ENCODE measurements at regions not wholly inside any gene's neighbourhood (a gene's known extent, or its start where the extent isn't known, plus 50 kb on each side); places are given as distances from the start of the nearest gene placed in this dataset.
"Not testable (repeated sequence)": the region's sequence is repeated elsewhere in the genome, so short reads cannot be mapped to it uniquely, and the experiment has no call there.

DNA sequence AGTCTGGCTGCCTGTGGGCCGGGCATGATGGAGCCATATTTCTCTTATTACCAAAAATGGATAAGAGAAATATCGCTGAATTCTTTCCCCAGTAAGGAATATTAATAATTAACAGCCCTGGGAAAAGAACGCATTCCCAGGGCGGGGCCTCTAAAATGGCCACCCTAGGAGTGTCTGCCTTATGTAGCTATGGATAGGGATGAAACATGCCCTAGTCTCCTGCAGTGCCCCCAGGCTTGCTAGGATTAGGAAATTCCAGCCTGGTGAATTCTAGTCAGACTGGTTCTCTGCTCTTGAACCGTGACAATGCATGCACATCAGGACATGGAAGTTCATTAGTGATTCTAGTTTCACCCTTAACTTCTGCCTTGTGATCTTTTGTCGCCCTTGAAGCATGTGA is 64.0 kb upstream of the SAMSN1 start:
- H3K9ac ChIP-seq (ENCODE audit: low read depth in 1 of 3, low read length in 3 of 3); H3K27me3 ChIP-seq (ENCODE audit: control insufficient read depth in 3 of 3, insufficient read depth in 3 of 3, low read length in 3 of 3); H3K36me3 ChIP-seq (ENCODE audit: control insufficient read depth in 3 of 3, insufficient read depth in 3 of 3, low read length in 3 of 3); H3K9me3 ChIP-seq (ENCODE audit: control insufficient read depth in 3 of 3, low read length in 3 of 3); H3K4me1 ChIP-seq (ENCODE audit: control insufficient read depth in 3 of 3, insufficient read depth in 3 of 3, low read length in 3 of 3); H3K27ac ChIP-seq (ENCODE audit: low read depth, low read length); H3K4me3 ChIP-seq (ENCODE audit: low read length in 3 of 3): not testable (repeated sequence)

DNA sequence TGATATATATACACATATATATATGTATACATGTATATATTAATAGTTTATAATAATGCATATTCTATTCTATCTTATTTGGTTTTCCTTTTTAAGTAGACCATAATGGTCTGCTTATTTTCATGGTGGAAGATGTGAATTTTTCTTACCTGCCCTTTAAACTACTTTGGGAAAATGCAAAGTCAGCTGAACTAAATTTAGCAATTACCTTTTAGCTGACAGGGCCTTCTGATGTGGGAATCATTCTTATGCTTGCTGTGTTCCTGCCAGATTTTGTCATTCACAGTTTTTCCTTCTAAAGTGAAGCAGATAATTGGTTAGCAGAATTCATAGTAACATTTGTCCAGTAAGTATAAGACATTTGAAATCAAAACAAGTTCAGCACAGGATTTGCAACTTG is 63.2 kb upstream of the SAMSN1 start:
- no peaks in the 10 kb centered on the region for H3K27me3 ChIP-seq (ENCODE audit: control insufficient read depth in 3 of 3, insufficient read depth in 3 of 3, low read length in 3 of 3)
- H3K27ac ChIP-seq (ENCODE audit: low read depth, low read length), result no peak overlapping the region
- H3K9me3 ChIP-seq (ENCODE audit: control insufficient read depth in 3 of 3, low read length in 3 of 3), result no peaks in the 10 kb centered on the region
- no peaks in the 10 kb centered on the region for H3K4me1 ChIP-seq (ENCODE audit: control insufficient read depth in 3 of 3, insufficient read depth in 3 of 3, low read length in 3 of 3)
- no peaks in the 10 kb centered on the region for H3K36me3 ChIP-seq (ENCODE audit: control insufficient read depth in 3 of 3, insufficient read depth in 3 of 3, low read length in 3 of 3)
- H3K4me3 ChIP-seq (ENCODE audit: low read length in 3 of 3), result no peak overlapping the region
- no peak overlapping the region for H3K9ac ChIP-seq (ENCODE audit: low read depth in 1 of 3, low read length in 3 of 3)

DNA sequence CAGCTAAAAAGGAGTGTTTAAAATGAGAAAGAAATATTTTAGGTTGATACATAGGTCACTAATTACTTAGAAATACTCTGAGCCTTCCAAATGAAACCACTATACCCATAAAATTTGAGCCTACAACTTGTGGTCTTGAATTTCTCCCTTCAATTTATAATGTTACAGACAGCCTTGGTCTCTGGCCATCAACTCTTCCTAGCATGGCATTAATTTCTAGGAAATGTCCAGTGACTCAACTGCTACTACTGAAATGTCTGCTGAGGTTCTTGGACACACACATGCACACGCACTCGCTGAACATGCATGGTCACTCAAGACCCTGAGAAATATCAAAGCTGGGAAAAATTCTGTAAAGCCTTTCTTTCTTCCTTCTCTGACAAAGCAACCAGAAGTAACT is 61.1 kb upstream of the SAMSN1 start:
- Histone ChIP-seq H3K9me3 (ENCODE audit: control insufficient read depth in 3 of 3, low read length in 3 of 3) (no peaks in the 10 kb centered on the region), H3K9ac (ENCODE audit: low read depth in 1 of 3, low read length in 3 of 3) (no peak overlapping the region), H3K27me3 (ENCODE audit: control insufficient read depth in 3 of 3, insufficient read depth in 3 of 3, low read length in 3 of 3) (no peaks in the 10 kb centered on the region), H3K36me3 (ENCODE audit: control insufficient read depth in 3 of 3, insufficient read depth in 3 of 3, low read length in 3 of 3) (no peaks in the 10 kb centered on the region), H3K27ac (ENCODE audit: low read depth, low read length) (no peak overlapping the region), H3K4me3 (ENCODE audit: low read length in 3 of 3) (no peak overlapping the region), H3K4me1 (ENCODE audit: control insufficient read depth in 3 of 3, insufficient read depth in 3 of 3, low read length in 3 of 3) (no peaks in the 10 kb centered on the region)

DNA sequence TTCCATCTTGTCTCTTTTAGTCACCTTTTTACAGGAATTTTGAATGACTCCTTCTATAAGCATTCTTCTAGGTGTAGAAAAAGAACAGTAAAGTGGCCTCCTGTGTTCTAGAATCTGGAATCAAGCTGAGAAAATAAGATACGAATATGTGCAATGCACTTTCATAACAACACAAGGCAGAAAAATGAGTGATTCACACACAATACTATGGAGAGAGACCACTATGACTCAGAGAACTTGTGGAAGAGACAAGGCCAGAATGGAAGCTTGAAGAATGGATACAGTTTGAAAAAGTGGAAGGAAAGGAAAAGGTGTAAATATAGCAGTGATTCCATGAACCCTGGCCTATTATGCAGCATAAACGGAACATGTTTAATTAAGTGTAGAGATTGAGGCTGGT is 57.1 kb upstream of the SAMSN1 start:
- Histone ChIP-seq H3K9ac (ENCODE audit: low read depth in 1 of 3, low read length in 3 of 3) (no peak overlapping the region), H3K27me3 (ENCODE audit: control insufficient read depth in 3 of 3, insufficient read depth in 3 of 3, low read length in 3 of 3) (no peaks in the 10 kb centered on the region), H3K27ac (ENCODE audit: low read depth, low read length) (no peak overlapping the region), H3K36me3 (ENCODE audit: control insufficient read depth in 3 of 3, insufficient read depth in 3 of 3, low read length in 3 of 3) (no peaks in the 10 kb centered on the region), H3K4me3 (ENCODE audit: low read length in 3 of 3) (no peak overlapping the region), H3K4me1 (ENCODE audit: control insufficient read depth in 3 of 3, insufficient read depth in 3 of 3, low read length in 3 of 3) (no peaks in the 10 kb centered on the region), H3K9me3 (ENCODE audit: control insufficient read depth in 3 of 3, low read length in 3 of 3) (no peaks in the 10 kb centered on the region)

DNA sequence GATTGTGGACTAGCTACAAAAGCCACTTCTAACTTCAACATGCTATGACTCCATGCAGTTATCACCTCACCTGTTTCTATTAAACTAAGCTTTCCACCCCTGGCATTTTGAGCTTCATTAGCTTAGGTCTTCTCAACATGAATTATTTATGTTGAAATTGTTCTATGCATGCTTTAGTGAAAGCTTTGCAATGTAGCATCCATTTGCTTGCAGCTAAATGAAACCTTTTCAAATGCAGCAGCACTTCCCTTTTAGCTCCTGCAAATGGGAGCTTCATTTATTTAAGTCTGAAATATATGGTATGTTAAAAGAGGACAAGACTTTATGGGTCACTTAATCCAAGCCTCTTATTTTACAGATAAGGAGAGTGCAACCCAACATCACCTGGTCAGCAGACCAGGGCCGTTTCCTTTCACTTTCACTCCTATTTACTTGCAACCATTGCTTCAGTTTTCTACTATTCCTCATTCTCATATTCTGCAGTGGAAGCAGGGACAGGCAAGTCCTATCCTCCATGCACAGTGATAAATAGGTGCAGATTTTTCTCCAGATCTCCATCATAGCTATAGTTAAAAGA is 56.4 kb upstream of the SAMSN1 start:
- Histone ChIP-seq H3K9ac (ENCODE audit: low read depth in 1 of 3, low read length in 3 of 3) (no peak overlapping the region), H3K9me3 (ENCODE audit: control insufficient read depth in 3 of 3, low read length in 3 of 3) (no peaks in the 10 kb centered on the region), H3K27me3 (ENCODE audit: control insufficient read depth in 3 of 3, insufficient read depth in 3 of 3, low read length in 3 of 3) (no peaks in the 10 kb centered on the region), H3K36me3 (ENCODE audit: control insufficient read depth in 3 of 3, insufficient read depth in 3 of 3, low read length in 3 of 3) (no peaks in the 10 kb centered on the region), H3K27ac (ENCODE audit: low read depth, low read length) (no peak overlapping the region), H3K4me3 (ENCODE audit: low read length in 3 of 3) (no peak overlapping the region), H3K4me1 (ENCODE audit: control insufficient read depth in 3 of 3, insufficient read depth in 3 of 3, low read length in 3 of 3) (no peaks in the 10 kb centered on the region)

DNA sequence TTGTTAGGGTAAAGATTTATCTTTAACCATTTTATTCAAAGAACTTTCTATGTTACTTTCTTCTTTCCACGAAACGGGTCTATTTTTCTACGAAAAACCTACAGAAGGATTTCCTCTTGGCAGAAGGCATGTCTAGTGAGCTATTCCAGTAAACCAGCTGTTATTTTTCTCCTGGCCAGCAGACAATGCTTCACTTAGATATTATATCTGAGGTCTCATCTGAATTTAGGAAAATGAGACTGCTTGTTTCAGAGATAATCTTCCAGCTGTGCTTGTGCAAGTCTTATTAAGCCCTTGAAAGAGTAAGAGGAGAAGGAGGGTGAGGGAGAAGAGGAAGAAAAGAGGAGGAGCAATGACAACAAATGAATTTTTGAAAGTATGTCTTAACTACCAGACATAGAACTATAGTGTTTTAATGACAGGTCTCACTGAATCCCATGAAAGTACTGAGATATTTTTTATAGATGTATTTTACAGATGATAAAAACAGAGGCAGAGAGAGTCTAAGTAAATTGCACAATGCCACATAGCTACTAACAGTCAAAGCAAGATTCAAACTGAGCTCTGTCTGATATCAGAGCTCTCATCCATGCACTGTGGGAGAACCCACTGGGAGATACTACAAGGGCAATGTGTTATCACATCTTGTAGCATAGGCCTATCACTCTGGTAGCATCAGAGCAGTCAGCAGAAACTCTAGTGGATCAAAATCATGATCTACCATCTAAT is 54.6 kb upstream of the SAMSN1 start:
- Histone ChIP-seq H3K9me3 (ENCODE audit: control insufficient read depth in 3 of 3, low read length in 3 of 3) (no peaks in the 10 kb centered on the region), H3K36me3 (ENCODE audit: control insufficient read depth in 3 of 3, insufficient read depth in 3 of 3, low read length in 3 of 3) (no peaks in the 10 kb centered on the region), H3K27ac (ENCODE audit: low read depth, low read length) (no peak overlapping the region), H3K4me1 (ENCODE audit: control insufficient read depth in 3 of 3, insufficient read depth in 3 of 3, low read length in 3 of 3) (no peaks in the 10 kb centered on the region), H3K27me3 (ENCODE audit: control insufficient read depth in 3 of 3, insufficient read depth in 3 of 3, low read length in 3 of 3) (no peaks in the 10 kb centered on the region), H3K9ac (ENCODE audit: low read depth in 1 of 3, low read length in 3 of 3) (no peak overlapping the region), H3K4me3 (ENCODE audit: low read length in 3 of 3) (no peak overlapping the region)

DNA sequence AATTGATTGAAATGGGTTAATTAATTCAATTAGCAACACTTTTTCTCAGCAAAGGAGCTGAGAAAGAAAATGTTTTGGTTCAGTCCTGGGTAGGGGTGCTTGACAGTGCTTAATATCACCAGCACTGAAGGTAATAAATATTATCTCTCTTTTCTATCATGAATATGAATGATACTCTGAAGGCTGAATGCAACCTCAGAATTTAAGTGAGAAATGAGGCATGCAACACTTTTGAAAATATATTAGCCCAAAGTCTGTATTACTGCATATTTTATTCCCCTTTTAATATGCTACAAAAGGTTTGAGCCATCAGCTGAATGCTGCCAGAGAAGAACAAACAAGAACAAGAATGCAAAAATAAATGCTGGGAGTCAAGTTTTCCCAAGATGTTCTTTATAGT is 52.0 kb upstream of the SAMSN1 start:
- Histone ChIP-seq H3K27me3 (ENCODE audit: control insufficient read depth in 3 of 3, insufficient read depth in 3 of 3, low read length in 3 of 3) (no peaks in the 10 kb centered on the region), H3K27ac (ENCODE audit: low read depth, low read length) (no peak overlapping the region), H3K9me3 (ENCODE audit: control insufficient read depth in 3 of 3, low read length in 3 of 3) (no peaks in the 10 kb centered on the region), H3K9ac (ENCODE audit: low read depth in 1 of 3, low read length in 3 of 3) (no peak overlapping the region), H3K4me3 (ENCODE audit: low read length in 3 of 3) (no peak overlapping the region), H3K36me3 (ENCODE audit: control insufficient read depth in 3 of 3, insufficient read depth in 3 of 3, low read length in 3 of 3) (no peaks in the 10 kb centered on the region), H3K4me1 (ENCODE audit: control insufficient read depth in 3 of 3, insufficient read depth in 3 of 3, low read length in 3 of 3) (no peaks in the 10 kb centered on the region)

Data from skeletal muscle tissue (tissue), 3 donors.